HepG2 (cell line): ENCODE measurements at regions not wholly inside any gene's neighbourhood (a gene's known extent, or its start where the extent isn't known, plus 50 kb on each side); places are given as distances from the start of the nearest gene placed in this dataset.

Experiments
- NFYB ChIP-seq: sonication (generic); formaldehyde crosslinking; IDR thresholded peaks from 2 replicates; pipeline ENCODE4 v1.4.0; 2020; ENCODE audit warnings: missing genetic modification reagents
- PCBP2 ChIP-seq: fragments of 200-400 bp; formaldehyde crosslinking; optimal IDR thresholded peaks from 2 replicates; pipeline ENCODE3; 2018; ENCODE audit warnings: low read length, low read depth; ENCODE audit not compliant: poor library complexity, severe bottlenecking
- SIN3A ChIP-seq: IDR thresholded peaks from 2 replicates; pipeline ENCODE4 v1.6.1; 2011; ENCODE audit warnings: low read depth, mild to moderate bottlenecking, control low read depth, low read length, borderline replicate concordance
- TEAD2 ChIP-seq: sonication (generic); formaldehyde crosslinking; IDR thresholded peaks from 2 replicates; pipeline ENCODE4 v1.9.0; 2021; ENCODE audit warnings: missing genetic modification reagents
- ZNF282 ChIP-seq: fragments of 450-650 bp; IDR thresholded peaks from 2 replicates; pipeline ENCODE4 v1.6.1; 2018; ENCODE audit not compliant: partially characterized antibody

DNA sequence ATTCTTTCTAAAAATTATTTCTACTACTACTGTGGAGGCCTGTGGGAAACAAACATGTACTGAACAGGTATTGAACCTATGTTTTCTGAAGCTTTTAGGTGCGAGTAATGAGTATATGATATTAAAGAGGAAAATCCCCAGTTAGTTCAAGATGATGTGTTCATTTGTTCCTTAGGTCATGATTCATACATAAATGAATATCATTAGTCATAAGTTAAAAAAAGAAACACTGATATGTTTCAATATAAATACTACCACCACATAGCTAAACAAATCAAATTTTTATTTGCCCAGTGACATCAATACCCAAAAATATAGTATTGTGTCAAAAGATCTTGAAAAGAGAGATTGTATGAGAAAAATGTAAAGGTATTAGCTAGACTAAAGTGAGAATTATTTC, 210.7 kb upstream of the GNAI1 start:
- TF ChIP-seq TEAD2 (no peak), NFYB (CRISPR knock-in tag) (no peak), PCBP2 (no peak), ZNF282 (no peak), SIN3A (no peak)
